Mesenchymal stem cell (in vitro differentiated cells and primary cell): ENCODE measurements at regions not wholly inside any gene's neighbourhood (a gene's known extent, or its start where the extent isn't known, plus 50 kb on each side); places are given as distances from the start of the nearest gene placed in this dataset.

ENCODE experiments used
- DNase-seq: peaks from one replicate; pipeline ENCODE4 v3.0.0-alpha.2; 2013
- H2AFZ ChIP-seq: one replicate; pipeline ENCODE4 v1.6.1; 2013; ENCODE audit warnings: low read depth, mild to moderate bottlenecking, control low read depth, inconsistent platforms, low read length, moderate library complexity
- H2AK5ac ChIP-seq: 2 replicates; pipeline ENCODE4 v1.6.1; 2013; ENCODE audit warnings: low read length, moderate library complexity, mild to moderate bottlenecking, inconsistent platforms; ENCODE audit not compliant: severe bottlenecking
- H2BK120ac ChIP-seq: one replicate; pipeline ENCODE4 v1.6.1; 2013; ENCODE audit warnings: low read depth, mild to moderate bottlenecking, inconsistent platforms, low read length, moderate library complexity
- H2BK12ac ChIP-seq, 2 experiments: one replicate each; pipeline ENCODE4 v1.6.1; 2013; ENCODE audit warnings: inconsistent platforms in 2 of 2, low read length in 2 of 2, mild to moderate bottlenecking in 2 of 2, moderate library complexity in 2 of 2, control low read depth in 1 of 2
- H2BK15ac ChIP-seq: one replicate; pipeline ENCODE4 v1.6.1; 2013; ENCODE audit warnings: mild to moderate bottlenecking, low read depth, inconsistent platforms; ENCODE audit not compliant: poor library complexity, severe bottlenecking
- H2BK5ac ChIP-seq: 2 replicates; pipeline ENCODE4 v1.6.1; 2013; ENCODE audit warnings: low read depth, mild to moderate bottlenecking, low read length, control low read depth, inconsistent platforms; ENCODE audit not compliant: poor library complexity, severe bottlenecking
- H3K14ac ChIP-seq, 2 experiments: one replicate each; pipeline ENCODE4 v1.6.1; 2013; ENCODE audit warnings: inconsistent platforms in 2 of 2, low read length in 2 of 2, control low read depth in 1 of 2, mild to moderate bottlenecking in 1 of 2, moderate library complexity in 1 of 2
- H3K18ac ChIP-seq, 2 experiments: one replicate each; pipeline ENCODE4 v1.6.1; 2013; ENCODE audit warnings: inconsistent platforms in 2 of 2, low read length in 2 of 2, control low read depth in 1 of 2, low read depth in 1 of 2, mild to moderate bottlenecking in 1 of 2
- H3K23ac ChIP-seq, 2 experiments: one replicate each; pipeline ENCODE4 v1.6.1; 2013; ENCODE audit warnings: inconsistent platforms in 2 of 2, low read length in 2 of 2, mild to moderate bottlenecking in 2 of 2, moderate library complexity in 2 of 2, control low read depth in 1 of 2
- H3K27ac ChIP-seq: 2 replicates; pipeline ENCODE4 v1.5.1; 2013; ENCODE audit warnings: mild to moderate bottlenecking, moderate library complexity, low read length, control low read depth, inconsistent platforms; ENCODE audit not compliant: poor library complexity, severe bottlenecking
- H3K27me3 ChIP-seq, 2 experiments: 2 replicates each; pipeline versions ENCODE4 v1.6.1 to v1.7.0; 2013; ENCODE audit warnings: low read length in 2 of 2, mild to moderate bottlenecking in 2 of 2, moderate library complexity in 2 of 2, control low read depth in 1 of 2, inconsistent platforms in 1 of 2; ENCODE audit not compliant: control insufficient read depth in 1 of 2, insufficient read depth in 1 of 2
- H3K36me3 ChIP-seq, 2 experiments: 2 replicates each; pipeline versions ENCODE4 v1.6.1 to v1.7.0; 2013; ENCODE audit warnings: low read length in 2 of 2, control low read depth in 1 of 2, inconsistent platforms in 1 of 2, low read depth in 1 of 2, mild to moderate bottlenecking in 1 of 2; ENCODE audit not compliant: insufficient read depth in 2 of 2, control insufficient read depth in 1 of 2
- H3K4ac ChIP-seq, 2 experiments: one replicate each; pipeline ENCODE4 v1.6.1; 2013; ENCODE audit warnings: inconsistent platforms in 2 of 2, low read length in 2 of 2, mild to moderate bottlenecking in 2 of 2, moderate library complexity in 2 of 2, control low read depth in 1 of 2, low read depth in 1 of 2
- H3K4me1 ChIP-seq: 2 replicates; pipeline ENCODE4 v1.6.1; 2013; ENCODE audit warnings: low read depth, low read length, control low read depth; ENCODE audit not compliant: control insufficient read depth, insufficient read depth
- H3K4me2 ChIP-seq: 2 replicates; pipeline ENCODE4 v1.6.1; 2013; ENCODE audit warnings: low read length, mild to moderate bottlenecking, inconsistent platforms; ENCODE audit not compliant: poor library complexity, severe bottlenecking
- H3K4me3 ChIP-seq, 2 experiments: 2 replicates each; pipeline versions ENCODE4 v1.5.1 to v1.7.0; 2013; ENCODE audit warnings: low read length in 2 of 2, mild to moderate bottlenecking in 2 of 2, control low read depth in 1 of 2, low read depth in 1 of 2; ENCODE audit not compliant: insufficient read depth in 1 of 2
- H3K79me1 ChIP-seq: replicated peaks from 2 replicates; pipeline ENCODE4 v1.6.1; 2013; ENCODE audit warnings: mild to moderate bottlenecking, control low read depth, low read length, inconsistent platforms; ENCODE audit not compliant: poor library complexity, severe bottlenecking
- H3K9ac ChIP-seq: 2 replicates; pipeline ENCODE4 v1.7.0; 2013; ENCODE audit warnings: mild to moderate bottlenecking, low read length, moderate library complexity
- H3K9me3 ChIP-seq: 2 replicates; pipeline ENCODE4 v1.7.0; 2013; ENCODE audit warnings: mild to moderate bottlenecking, low read length; ENCODE audit not compliant: control insufficient read depth
- H4K8ac ChIP-seq: one replicate; pipeline ENCODE4 v1.6.1; 2013; ENCODE audit warnings: inconsistent platforms, mild to moderate bottlenecking, low read length, moderate library complexity
- H4K91ac ChIP-seq: one replicate; pipeline ENCODE4 v1.6.1; 2013; ENCODE audit warnings: mild to moderate bottlenecking, low read length, inconsistent platforms
- WGBS: methylation state at CpG from one replicate; pipeline ENCODE4 v1.1.7; 2013; ENCODE audit warnings: mixed read lengths; 5-methylcytosine and 5-hydroxymethylcytosine counted together

- DNase-seq = no peak
- Histone ChIP-seq H2BK120ac (no peak overlapping the region), H4K91ac (no peak overlapping the region), H3K27me3 (no peaks in the 10 kb centered on the region), H3K9me3 (no peaks in the 10 kb centered on the region), H2BK15ac (no peak overlapping the region), H3K14ac (no peak overlapping the region), H3K4me3 (no peak overlapping the region), H2AK5ac (no peak overlapping the region), H3K4me1 (no peaks in the 10 kb centered on the region), H3K23ac (no peak overlapping the region), H3K18ac (no peak overlapping the region), H3K4ac (no peak overlapping the region), H2AFZ (no peak overlapping the region), H4K8ac (no peak overlapping the region), H3K9ac (no peak overlapping the region), H2BK12ac (no peak overlapping the region), H3K36me3 (no peaks in the 10 kb centered on the region), H3K79me1 (no peaks in the 10 kb centered on the region), H3K4me2 (no peak overlapping the region), H2BK5ac (no peak overlapping the region), H3K27ac (no peak overlapping the region)
- 99% methylated on average over 4 of the region's 5 CpGs for WGBS
Measured at GRCh38 chr6:21505574-21505990, 88.0 kb upstream of the SOX4 start.

DNA sequence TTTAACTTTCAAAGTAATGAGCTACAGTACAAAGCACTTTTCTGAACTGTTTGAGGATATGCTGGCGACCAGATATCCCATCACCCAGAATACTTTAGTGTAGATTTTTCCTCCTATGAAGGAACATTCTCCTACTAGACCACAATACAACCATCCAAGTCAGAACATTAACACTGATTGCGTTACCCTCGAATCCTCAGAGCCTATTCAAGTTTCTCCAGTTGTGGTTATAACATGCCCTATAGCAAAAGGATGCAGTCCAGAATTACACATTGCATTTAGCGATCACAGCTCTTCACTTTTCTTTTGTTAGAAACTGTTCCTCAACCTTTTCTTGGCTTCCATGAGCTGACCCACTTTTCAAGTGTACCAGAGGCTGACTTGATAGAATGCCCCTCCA, 87.4 kb upstream of the SOX4 start:
- Histone ChIP-seq H2BK120ac (no peak overlapping the region), H3K14ac (no peak overlapping the region), H4K8ac (no peak overlapping the region), H2BK12ac (no peak overlapping the region), H3K4me3 (no peak overlapping the region), H2AK5ac (no peak overlapping the region), H4K91ac (no peak overlapping the region), H3K4me2 (no peak overlapping the region), H3K36me3 (no peaks in the 10 kb centered on the region), H3K4me1 (no peaks in the 10 kb centered on the region), H3K27ac (no peak overlapping the region), H2BK15ac (no peak overlapping the region), H2AFZ (no peak overlapping the region), H3K18ac (no peak overlapping the region), H3K23ac (no peak overlapping the region), H3K27me3 (no peaks in the 10 kb centered on the region), H2BK5ac (no peak overlapping the region), H3K4ac (no peak overlapping the region), H3K9ac (no peak overlapping the region), H3K79me1 (no peaks in the 10 kb centered on the region), H3K9me3 (no peaks in the 10 kb centered on the region)
- DNase-seq = no peak
- WGBS = 89% methylated on average over 4 of the region's 4 CpGs

- Histone ChIP-seq H4K8ac (no peak overlapping the region), H2BK120ac (no peak overlapping the region), H2BK5ac (no peak overlapping the region), H3K4me2 (no peak overlapping the region), H2AFZ (no peak overlapping the region), H3K18ac (no peak overlapping the region), H2BK12ac (no peak overlapping the region), H3K36me3 (no peaks in the 10 kb centered on the region), H3K4me1 (no peaks in the 10 kb centered on the region), H3K27me3 (no peaks in the 10 kb centered on the region), H4K91ac (no peak overlapping the region), H3K79me1 (no peaks in the 10 kb centered on the region), H3K27ac (no peak overlapping the region), H2AK5ac (no peak overlapping the region), H3K4ac (no peak overlapping the region), H3K9ac (no peak overlapping the region), H2BK15ac (no peak overlapping the region), H3K23ac (no peak overlapping the region), H3K4me3 (no peak overlapping the region), H3K14ac (no peak overlapping the region), H3K9me3 (no peaks in the 10 kb centered on the region)
- no peak for DNase-seq
- WGBS = 100% methylated on average over 1 of the region's 2 CpGs
Measured at GRCh38 chr6:21507811-21508210, 85.7 kb upstream of the SOX4 start.

- DNase-seq = no peak
- Histone ChIP-seq H3K27ac (no peak overlapping the region), H3K4ac (no peak overlapping the region), H4K91ac (no peak overlapping the region), H2BK120ac (no peak overlapping the region), H4K8ac (no peak overlapping the region), H2BK15ac (no peak overlapping the region), H3K14ac (no peak overlapping the region), H2BK12ac (no peak overlapping the region), H2BK5ac (no peak overlapping the region), H3K79me1 (no peaks in the 10 kb centered on the region), H3K4me2 (no peak overlapping the region), H3K9ac (no peak overlapping the region), H3K27me3 (no peaks in the 10 kb centered on the region), H3K18ac (no peak overlapping the region), H2AK5ac (no peak overlapping the region), H3K23ac (no peak overlapping the region), H3K9me3 (no peaks in the 10 kb centered on the region), H3K4me1 (no peaks in the 10 kb centered on the region), H3K4me3 (no peak overlapping the region), H3K36me3 (no peaks in the 10 kb centered on the region), H2AFZ (no peak overlapping the region)
- 90% methylated on average over 4 of the region's 4 CpGs for WGBS
Measured at GRCh38 chr6:21508753-21509152, 84.8 kb upstream of the SOX4 start.
